Activated CD8-positive, alpha-beta T cell treated with anti-CD3 and anti-CD28 coated beads for 36 hours (primary cell): ENCODE measurements at regions not wholly inside any gene's neighbourhood (a gene's known extent, or its start where the extent isn't known, plus 50 kb on each side); places are given as distances from the start of the nearest gene placed in this dataset.
A peak's percentile ranks its signal among the peaks of the same experiment; 100 is the strongest.

Source experiments
- ATAC-seq: fragments of 200-7000 bp; cut with Tn5 transposase; one replicate; pipeline ENCODE4 v1.10.0; 2021; ENCODE audit warnings: mild to moderate bottlenecking, moderate library complexity
- CTCF ChIA-PET: fragments of 350-600 bp; sonication (Branson Sonifier 250); formaldehyde crosslinking; loops from one replicate; lab custom pipeline; 2021; ENCODE audit warnings: antibody characterized with exemption; lab: Charles Lee
- POLR2A ChIA-PET: fragments of 350-600 bp; sonication (Branson Sonifier 250); formaldehyde crosslinking; loops from one replicate; lab custom pipeline; 2021; ENCODE audit warnings: antibody characterized with exemption; lab: Charles Lee
- DNase-seq: peaks from one replicate; pipeline ENCODE4 v3.0.0-alpha.2; 2020
- H3K27ac Mint-ChIP-seq: one replicate; pipeline ENCODE4 v1.8.0; 2021; ENCODE audit warnings: mild to moderate bottlenecking, mixed read lengths
- H3K27me3 Mint-ChIP-seq: one replicate; pipeline ENCODE4 v1.8.0; 2021; ENCODE audit warnings: mixed read lengths
- H3K36me3 Mint-ChIP-seq: one replicate; pipeline ENCODE4 v1.8.0; 2021; ENCODE audit warnings: low read depth, mixed read lengths
- H3K4me1 Mint-ChIP-seq: one replicate; pipeline ENCODE4 v1.8.0; 2021; ENCODE audit warnings: low read depth, mixed read lengths
- H3K4me3 Mint-ChIP-seq: one replicate; pipeline ENCODE4 v1.8.0; 2021; ENCODE audit warnings: mild to moderate bottlenecking, moderate library complexity, mixed read lengths
- H3K9me3 Mint-ChIP-seq: one replicate; pipeline ENCODE4 v1.8.0; 2021; ENCODE audit warnings: mixed read lengths
- CTCF ChIP-seq: fragments of 200-600 bp; IDR thresholded peaks from one replicate; pipeline ENCODE4 v1.8.0; 2022; ENCODE audit warnings: antibody characterized with exemption, mild to moderate bottlenecking
- intact Hi-C: fragments of 100-400 bp; cut with micrococcal nuclease; formaldehyde crosslinking; loops from one replicate; pipeline ENCODE4 v1.10.0; 2022

GRCh38 chr4:178577933-178578332, 1135.7 kb upstream of the AGA start:
- no peak for TF ChIP-seq CTCF
- Mint-ChIP-seq H3K27me3 (no peaks in the 10 kb centered on the region), H3K27ac (no peak overlapping the region), H3K36me3 (no peaks in the 10 kb centered on the region), H3K4me1 (no peaks in the 10 kb centered on the region), H3K4me3 (no peak overlapping the region), H3K9me3 (no peaks in the 10 kb centered on the region)
- DNase-seq (peak; percentile 2), ATAC-seq (no peak)
- POLR2A ChIA-PET: no interaction called here
- CTCF ChIA-PET: no interaction called here
- intact Hi-C loops: no loop called here

- intact Hi-C loops: no loop called here
- TF ChIP-seq CTCF: no peak
- no peaks in the 10 kb centered on the region for H3K27me3 Mint-ChIP-seq
- POLR2A ChIA-PET: no interaction called here
- peaks cover 13% of the 10 kb centered on the region for H3K9me3 Mint-ChIP-seq
- no peak overlapping the region for H3K4me3 Mint-ChIP-seq
- H3K4me1 Mint-ChIP-seq: no peaks in the 10 kb centered on the region
- no peaks in the 10 kb centered on the region for H3K36me3 Mint-ChIP-seq
- H3K27ac Mint-ChIP-seq: no peak overlapping the region
- ATAC-seq (no peak), DNase-seq (no peak)
- CTCF ChIA-PET: no interaction called here
Observed at GRCh38 chr4:178595500-178596138, 1153.4 kb upstream of the AGA start.

GRCh38 chr4:178598672-178599071, 1156.4 kb upstream of the AGA start:
- CTCF ChIA-PET: no interaction called here
- TF ChIP-seq CTCF: no peak
- POLR2A ChIA-PET: no interaction called here
- ATAC-seq: no peak
- no peaks in the 10 kb centered on the region for H3K4me1 Mint-ChIP-seq
- H3K9me3 Mint-ChIP-seq: peaks cover 8% of the 10 kb centered on the region
- no peaks in the 10 kb centered on the region for H3K27me3 Mint-ChIP-seq
- intact Hi-C loops: no loop called here
- H3K4me3 Mint-ChIP-seq: no peak overlapping the region
- no peak overlapping the region for H3K27ac Mint-ChIP-seq
- no peak for DNase-seq
- H3K36me3 Mint-ChIP-seq: no peaks in the 10 kb centered on the region

- H3K4me3 Mint-ChIP-seq: no peak overlapping the region
- H3K36me3 Mint-ChIP-seq: no peaks in the 10 kb centered on the region
- intact Hi-C loops: no loop called here
- no peak for DNase-seq
- peaks cover 8% of the 10 kb centered on the region for H3K9me3 Mint-ChIP-seq
- no peak for ATAC-seq
- ChIA-PET POLR2A (no interaction called here), CTCF (no interaction called here)
- no peaks in the 10 kb centered on the region for H3K4me1 Mint-ChIP-seq
- no peak overlapping the region for H3K27ac Mint-ChIP-seq
- no peak for TF ChIP-seq CTCF
- no peaks in the 10 kb centered on the region for H3K27me3 Mint-ChIP-seq
Observed at GRCh38 chr4:178599521-178599920, 1157.3 kb upstream of the AGA start.

GRCh38 chr4:178602833-178603232, 1160.6 kb upstream of the AGA start:
- intact Hi-C loops: no loop called here
- no peak for TF ChIP-seq CTCF
- DNase-seq: no peak
- Mint-ChIP-seq H3K4me1 (no peaks in the 10 kb centered on the region), H3K27me3 (no peaks in the 10 kb centered on the region), H3K27ac (no peak overlapping the region), H3K9me3 (peaks cover 11% of the 10 kb centered on the region), H3K4me3 (no peak overlapping the region), H3K36me3 (no peaks in the 10 kb centered on the region)
- no peak for ATAC-seq
- ChIA-PET POLR2A (no interaction called here), CTCF (no interaction called here)
